ENCODE measurements at regions not wholly inside any gene's neighbourhood (a gene's known extent, or its start where the extent isn't known, plus 50 kb on each side); places are given as distances from the start of the nearest gene placed in this dataset.

- Histone ChIP-seq H3K27me3 (ENCODE audit: insufficient read depth, low read length) (no peaks in the 10 kb centered on the region), H4K20me1 (ENCODE audit: insufficient read depth, low read length) (no peaks in the 10 kb centered on the region), H3K79me2 (ENCODE audit: insufficient read depth, low read length) (no peaks in the 10 kb centered on the region), H2AFZ (ENCODE audit: low read depth, low read length) (no peak overlapping the region), H3K4me3 (ENCODE audit: insufficient read depth, low read depth, low read length) (no peak overlapping the region), H3K4me1 (ENCODE audit: insufficient read depth, low read length) (no peaks in the 10 kb centered on the region), H3K27ac (ENCODE audit: low read depth, low read length) (no peak overlapping the region), H3K36me3 (ENCODE audit: insufficient read depth, low read length) (no peaks in the 10 kb centered on the region), H3K9ac (ENCODE audit: low read length) (no peak overlapping the region), H3K4me2 (ENCODE audit: low read length) (no peak overlapping the region), H3K9me3 (ENCODE audit: insufficient read depth, low read depth, low read length) (no peaks in the 10 kb centered on the region)
- H3K36me3 Mint-ChIP-seq (ENCODE audit: low read depth, unreplicated experiment) = no peaks in the 10 kb centered on the region
- no peak for DNase-seq (ENCODE audit: low read depth)
- H3K9me3 Mint-ChIP-seq (ENCODE audit: unreplicated experiment) = no peaks in the 10 kb centered on the region
- no peak for FAIRE-seq
- no peaks in the 10 kb centered on the region for H3K27me3 Mint-ChIP-seq (ENCODE audit: low read depth, unreplicated experiment)
- H3K4me3 Mint-ChIP-seq (ENCODE audit: unreplicated experiment) = no peak overlapping the region
- no peaks in the 10 kb centered on the region for H3K4me1 Mint-ChIP-seq (ENCODE audit: low read depth, unreplicated experiment)
- no peak overlapping the region for H3K27ac Mint-ChIP-seq (ENCODE audit: unreplicated experiment)
- no peak for TF ChIP-seq EZH2 (IDR thresholded peaks at IDR 0.05; ENCODE audit: insufficient read depth, low read length)
These were observed 396.8 kb upstream of the RASGRP1 start for GRCh38 chr15:38961456-38961855.

- no peaks in the 10 kb centered on the region for H3K9me3 Mint-ChIP-seq (ENCODE audit: unreplicated experiment)
- Histone ChIP-seq H3K79me2 (ENCODE audit: insufficient read depth, low read length) (no peaks in the 10 kb centered on the region), H3K27me3 (ENCODE audit: insufficient read depth, low read length) (no peaks in the 10 kb centered on the region), H2AFZ (ENCODE audit: low read depth, low read length) (no peak overlapping the region), H4K20me1 (ENCODE audit: insufficient read depth, low read length) (no peaks in the 10 kb centered on the region), H3K36me3 (ENCODE audit: insufficient read depth, low read length) (no peaks in the 10 kb centered on the region), H3K4me2 (ENCODE audit: low read length) (no peak overlapping the region), H3K9ac (ENCODE audit: low read length) (no peak overlapping the region), H3K4me1 (ENCODE audit: insufficient read depth, low read length) (no peaks in the 10 kb centered on the region), H3K4me3 (ENCODE audit: insufficient read depth, low read depth, low read length) (no peak overlapping the region), H3K27ac (ENCODE audit: low read depth, low read length) (no peak overlapping the region), H3K9me3 (ENCODE audit: insufficient read depth, low read depth, low read length) (no peaks in the 10 kb centered on the region)
- no peak overlapping the region for H3K4me3 Mint-ChIP-seq (ENCODE audit: unreplicated experiment)
- DNase-seq (ENCODE audit: low read depth) (peak; percentile 29), FAIRE-seq (no peak)
- H3K27ac Mint-ChIP-seq (ENCODE audit: unreplicated experiment) = no peak overlapping the region
- no peaks in the 10 kb centered on the region for H3K4me1 Mint-ChIP-seq (ENCODE audit: low read depth, unreplicated experiment)
- TF ChIP-seq EZH2 (IDR thresholded peaks at IDR 0.05; ENCODE audit: insufficient read depth, low read length) = no peak
- TF ChIP-seq CTCF (IDR thresholded peaks at IDR 0.05; ENCODE audit: insufficient read depth, low read depth, low read length) = no peak
- H3K36me3 Mint-ChIP-seq (ENCODE audit: low read depth, unreplicated experiment) = no peaks in the 10 kb centered on the region
- H3K27me3 Mint-ChIP-seq (ENCODE audit: low read depth, unreplicated experiment) = no peaks in the 10 kb centered on the region
These were observed 397.3 kb upstream of the RASGRP1 start for GRCh38 chr15:38961931-38962330.

- Mint-ChIP-seq H3K9me3 (ENCODE audit: unreplicated experiment) (peaks cover 2% of the 10 kb centered on the region), H3K4me3 (ENCODE audit: unreplicated experiment) (no peak overlapping the region), H3K27ac (ENCODE audit: unreplicated experiment) (peak overlapping the region; percentile 53), H3K4me1 (ENCODE audit: low read depth, unreplicated experiment) (peaks cover 16% of the 10 kb centered on the region), H3K27me3 (ENCODE audit: low read depth, unreplicated experiment) (no peaks in the 10 kb centered on the region), H3K36me3 (ENCODE audit: low read depth, unreplicated experiment) (no peaks in the 10 kb centered on the region)
- Histone ChIP-seq H3K4me3 (ENCODE audit: insufficient read depth, low read depth, low read length) (no peak overlapping the region), H3K4me1 (ENCODE audit: insufficient read depth, low read length) (peaks cover 3% of the 10 kb centered on the region), H3K9ac (ENCODE audit: low read length) (no peak overlapping the region), H3K79me2 (ENCODE audit: insufficient read depth, low read length) (no peaks in the 10 kb centered on the region), H2AFZ (ENCODE audit: low read depth, low read length) (no peak overlapping the region), H4K20me1 (ENCODE audit: insufficient read depth, low read length) (no peaks in the 10 kb centered on the region), H3K27ac (ENCODE audit: low read depth, low read length) (no peak overlapping the region), H3K27me3 (ENCODE audit: insufficient read depth, low read length) (no peaks in the 10 kb centered on the region), H3K9me3 (ENCODE audit: insufficient read depth, low read depth, low read length) (no peaks in the 10 kb centered on the region), H3K36me3 (ENCODE audit: insufficient read depth, low read length) (no peaks in the 10 kb centered on the region), H3K4me2 (ENCODE audit: low read length) (no peak overlapping the region)
- TF ChIP-seq CTCF (IDR thresholded peaks at IDR 0.05; ENCODE audit: insufficient read depth, low read depth, low read length) (no peak), EZH2 (IDR thresholded peaks at IDR 0.05; ENCODE audit: insufficient read depth, low read length) (no peak)
- peak; percentile 44 for DNase-seq (ENCODE audit: low read depth)
- FAIRE-seq = peak; percentile 91
These were observed 408.2 kb upstream of the RASGRP1 start for GRCh38 chr15:38972831-38973230.
